Activated naive CD4-positive, alpha-beta T cell treated with anti-CD3 and anti-CD28 coated beads, Interleukin-2, amount 10 ng/mL, durations not matched to agents 7 days and 5 days (primary cell): ENCODE measurements at regions not wholly inside any gene's neighbourhood (a gene's known extent, or its start where the extent isn't known, plus 50 kb on each side); places are given as distances from the start of the nearest gene placed in this dataset.
"Not testable (repeated sequence)": the region's sequence is repeated elsewhere in the genome, so short reads cannot be mapped to it uniquely, and the experiment has no call there.

Source experiments
- CTCF ChIA-PET: fragments of 350-600 bp; sonication (Branson Sonifier 250); formaldehyde crosslinking; loops from one replicate; lab custom pipeline; 2021; ENCODE audit warnings: antibody characterized with exemption; lab: Charles Lee
- DNase-seq: peaks from one replicate; pipeline ENCODE4 v3.0.0-alpha.2; 2020
- H3K27ac Mint-ChIP-seq: one replicate; pipeline ENCODE4 v1.8.0; 2021; ENCODE audit warnings: mild to moderate bottlenecking, moderate library complexity, mixed read lengths
- H3K27me3 Mint-ChIP-seq: one replicate; pipeline ENCODE4 v1.8.0; 2021; ENCODE audit warnings: mild to moderate bottlenecking, mixed read lengths
- H3K36me3 Mint-ChIP-seq: one replicate; pipeline ENCODE4 v1.8.0; 2021; ENCODE audit warnings: mixed read lengths
- H3K4me1 Mint-ChIP-seq: one replicate; pipeline ENCODE4 v1.8.0; 2021; ENCODE audit warnings: mixed read lengths
- H3K4me3 Mint-ChIP-seq: one replicate; pipeline ENCODE4 v1.8.0; 2021; ENCODE audit warnings: mild to moderate bottlenecking, moderate library complexity, mixed read lengths
- H3K9me3 Mint-ChIP-seq: one replicate; pipeline ENCODE4 v1.8.0; 2021; ENCODE audit warnings: mixed read lengths

- Mint-ChIP-seq H3K36me3 (no peaks in the 10 kb centered on the region), H3K27me3 (peaks cover 8% of the 10 kb centered on the region), H3K27ac (no peak overlapping the region), H3K4me1 (no peaks in the 10 kb centered on the region), H3K9me3 (peaks cover 9% of the 10 kb centered on the region), H3K4me3 (no peak overlapping the region)
- no peak for DNase-seq
- CTCF ChIA-PET = no interaction called here
Observed at GRCh38 chr7:17422966-17423365, 124.5 kb downstream of the AHR start.

- no peak overlapping the region for H3K27ac Mint-ChIP-seq
- CTCF ChIA-PET = interaction anchor here (1.0 kb wide), 1 partner anchor 12 kb away, joined by 4 read pairs; no protein-coding TSS in a partner anchor
Observed at GRCh38 chr7:17427924-17428323, 129.5 kb downstream of the AHR start.

GRCh38 chr7:17429579-17429978 lies 131.1 kb downstream of the AHR start:
- Mint-ChIP-seq H3K27ac (no peak overlapping the region), H3K27me3 (peaks cover 16% of the 10 kb centered on the region), H3K4me1 (no peaks in the 10 kb centered on the region), H3K36me3 (no peaks in the 10 kb centered on the region), H3K4me3 (no peak overlapping the region), H3K9me3 (peaks cover 14% of the 10 kb centered on the region)
- DNase-seq = no peak
- CTCF ChIA-PET = interaction anchor here (0.7 kb wide), 1 partner anchor 372 kb away, joined by 3 read pairs; no protein-coding TSS in a partner anchor

More at GRCh38 chr7:17427924-17428323, 129.5 kb downstream of the AHR start:
- peaks cover 14% of the 10 kb centered on the region for H3K9me3 Mint-ChIP-seq
- H3K4me3 Mint-ChIP-seq = no peak overlapping the region
- no peaks in the 10 kb centered on the region for H3K36me3 Mint-ChIP-seq
- no peaks in the 10 kb centered on the region for H3K4me1 Mint-ChIP-seq
- peaks cover 21% of the 10 kb centered on the region for H3K27me3 Mint-ChIP-seq
- no peak for DNase-seq

GRCh38 chr7:17432793-17433192 lies 134.3 kb downstream of the AHR start:
- Mint-ChIP-seq H3K27ac (no peak overlapping the region), H3K4me1 (no peaks in the 10 kb centered on the region), H3K36me3 (no peaks in the 10 kb centered on the region), H3K9me3 (peaks cover 7% of the 10 kb centered on the region), H3K27me3 (peaks cover 24% of the 10 kb centered on the region), H3K4me3 (no peak overlapping the region)
- DNase-seq = no peak
- CTCF ChIA-PET = no interaction called here

- Mint-ChIP-seq H3K9me3 (peaks cover 6% of the 10 kb centered on the region), H3K4me3 (no peak overlapping the region), H3K27ac (no peak overlapping the region), H3K36me3 (peaks cover 1% of the 10 kb centered on the region), H3K4me1 (peaks cover 7% of the 10 kb centered on the region), H3K27me3 (peaks cover 17% of the 10 kb centered on the region)
- CTCF ChIA-PET = no interaction called here
- no peak for DNase-seq
Observed at GRCh38 chr7:17434191-17434590, 135.7 kb downstream of the AHR start.

- no peak for DNase-seq
- H3K4me1 Mint-ChIP-seq = peaks cover 12% of the 10 kb centered on the region
- CTCF ChIA-PET = interaction anchor here (2.1 kb wide), 1 partner anchor 19 kb away, joined by 5 read pairs; no protein-coding TSS in a partner anchor
- H3K9me3 Mint-ChIP-seq = peaks cover 13% of the 10 kb centered on the region
- H3K36me3 Mint-ChIP-seq = peaks cover 1% of the 10 kb centered on the region
- no peak overlapping the region for H3K27ac Mint-ChIP-seq
- H3K27me3 Mint-ChIP-seq = peaks cover 12% of the 10 kb centered on the region
- no peak overlapping the region for H3K4me3 Mint-ChIP-seq
Observed at GRCh38 chr7:17434841-17435692, 136.6 kb downstream of the AHR start.

- Mint-ChIP-seq H3K4me1 (peaks cover 21% of the 10 kb centered on the region), H3K27me3 (peaks cover 12% of the 10 kb centered on the region), H3K4me3 (no peak overlapping the region), H3K36me3 (peaks cover 6% of the 10 kb centered on the region), H3K9me3 (peaks cover 22% of the 10 kb centered on the region), H3K27ac (no peak overlapping the region)
- CTCF ChIA-PET = interaction anchor here (2.1 kb wide), 1 partner anchor 18 kb away, joined by 5 read pairs; no protein-coding TSS in a partner anchor
- no peak for DNase-seq
Observed at GRCh38 chr7:17436126-17436525, 137.7 kb downstream of the AHR start.

- Mint-ChIP-seq H3K4me1 (peaks cover 26% of the 10 kb centered on the region), H3K27me3 (peaks cover 9% of the 10 kb centered on the region), H3K36me3 (peaks cover 7% of the 10 kb centered on the region), H3K27ac (no peak overlapping the region), H3K9me3 (peaks cover 25% of the 10 kb centered on the region), H3K4me3 (no peak overlapping the region)
- no peak for DNase-seq
- CTCF ChIA-PET = no interaction called here
Observed at GRCh38 chr7:17437586-17437985, 139.1 kb downstream of the AHR start.

GRCh38 chr7:17440025-17440784 lies 141.8 kb downstream of the AHR start:
- not testable (repeated sequence) for H3K36me3 Mint-ChIP-seq, H3K27me3 Mint-ChIP-seq, DNase-seq, H3K4me3 Mint-ChIP-seq, H3K27ac Mint-ChIP-seq
- CTCF ChIA-PET = interaction anchor here (0.9 kb wide), 1 partner anchor 12 kb away, joined by 4 read pairs; no protein-coding TSS in a partner anchor
- Mint-ChIP-seq H3K9me3 (peaks cover 25% of the 10 kb centered on the region), H3K4me1 (peaks cover 26% of the 10 kb centered on the region)

GRCh38 chr7:17440831-17441230 lies 142.4 kb downstream of the AHR start:
- Mint-ChIP-seq H3K27me3 (peaks cover 9% of the 10 kb centered on the region), H3K9me3 (peaks cover 25% of the 10 kb centered on the region), H3K4me1 (peaks cover 26% of the 10 kb centered on the region), H3K36me3 (peaks cover 7% of the 10 kb centered on the region), H3K27ac (no peak overlapping the region), H3K4me3 (no peak overlapping the region)
- DNase-seq = no peak
- CTCF ChIA-PET = no interaction called here

GRCh38 chr7:17441557-17441956 lies 143.1 kb downstream of the AHR start:
- CTCF ChIA-PET = no interaction called here
- no peak overlapping the region for H3K27ac Mint-ChIP-seq
- H3K4me3 Mint-ChIP-seq = no peak overlapping the region
- H3K4me1 Mint-ChIP-seq = peaks cover 26% of the 10 kb centered on the region
- DNase-seq = no peak
- H3K36me3 Mint-ChIP-seq = peaks cover 7% of the 10 kb centered on the region
- peaks cover 7% of the 10 kb centered on the region for H3K27me3 Mint-ChIP-seq
- H3K9me3 Mint-ChIP-seq = peaks cover 25% of the 10 kb centered on the region

GRCh38 chr7:17444151-17444550 lies 145.7 kb downstream of the AHR start:
- Mint-ChIP-seq H3K27ac (no peak overlapping the region), H3K4me1 (peaks cover 19% of the 10 kb centered on the region), H3K27me3 (peaks cover 7% of the 10 kb centered on the region), H3K4me3 (no peak overlapping the region), H3K36me3 (peaks cover 7% of the 10 kb centered on the region), H3K9me3 (peaks cover 35% of the 10 kb centered on the region)
- CTCF ChIA-PET = no interaction called here
- no peak for DNase-seq

GRCh38 chr7:17444673-17445072 lies 146.2 kb downstream of the AHR start:
- H3K4me1 Mint-ChIP-seq = peaks cover 14% of the 10 kb centered on the region
- H3K36me3 Mint-ChIP-seq = peaks cover 7% of the 10 kb centered on the region
- H3K9me3 Mint-ChIP-seq = peaks cover 30% of the 10 kb centered on the region
- CTCF ChIA-PET = no interaction called here
- H3K27me3 Mint-ChIP-seq = peaks cover 12% of the 10 kb centered on the region
- H3K27ac Mint-ChIP-seq = no peak overlapping the region
- DNase-seq = no peak
- no peak overlapping the region for H3K4me3 Mint-ChIP-seq

GRCh38 chr7:17446340-17446739 lies 147.9 kb downstream of the AHR start:
- Mint-ChIP-seq H3K36me3 (peaks cover 1% of the 10 kb centered on the region), H3K9me3 (peaks cover 19% of the 10 kb centered on the region), H3K4me3 (no peak overlapping the region), H3K27ac (no peak overlapping the region), H3K27me3 (peaks cover 17% of the 10 kb centered on the region), H3K4me1 (peaks cover 3% of the 10 kb centered on the region)
- no peak for DNase-seq
- CTCF ChIA-PET = no interaction called here
